ENCODE measurements at regions not wholly inside any gene's neighbourhood (a gene's known extent, or its start where the extent isn't known, plus 50 kb on each side); places are given as distances from the start of the nearest gene placed in this dataset.
"Not testable (repeated sequence)": the region's sequence is repeated elsewhere in the genome, so short reads cannot be mapped to it uniquely, and the experiment has no call there.

DNA sequence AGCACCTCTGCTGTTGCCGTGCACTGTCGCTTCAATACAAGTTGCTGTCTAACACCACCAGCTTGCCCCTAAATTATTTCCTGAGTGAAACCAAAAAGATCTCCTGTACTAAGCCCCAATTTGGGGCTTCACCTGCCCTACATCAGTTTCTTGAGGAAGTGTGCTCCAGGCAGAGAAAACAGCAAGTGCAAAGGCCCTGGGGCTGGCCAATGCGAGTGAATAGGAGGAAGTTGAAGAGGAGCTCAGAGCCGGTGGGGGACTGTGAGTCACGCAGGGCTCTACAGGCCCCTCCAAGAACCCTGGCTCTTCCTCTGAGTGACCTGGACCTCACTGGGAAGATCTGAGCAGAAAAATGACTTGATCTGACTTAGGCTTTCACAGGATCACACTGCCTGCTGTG lies 117.2 kb downstream of the IPO8 start:
- DNase-seq, result no peak

DNA sequence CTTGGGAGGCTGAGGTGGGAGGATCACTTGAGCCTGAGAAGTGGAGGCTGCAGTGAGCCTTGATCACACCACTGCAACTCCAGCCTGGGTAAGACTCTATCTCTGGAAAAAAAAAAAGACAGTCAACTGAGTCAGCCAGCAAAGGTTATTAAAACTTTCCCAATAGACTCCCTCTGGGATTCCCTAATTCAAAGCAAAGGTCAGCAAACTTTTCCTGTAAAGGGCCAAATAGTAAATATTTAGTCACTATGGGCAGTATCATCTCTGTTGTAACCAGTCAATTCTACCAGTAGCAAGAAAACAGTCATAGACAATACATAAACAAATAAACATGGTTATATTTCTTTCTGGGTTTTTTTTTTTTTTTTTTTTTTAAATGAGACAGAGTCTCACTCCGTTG lies 122.5 kb downstream of the IPO8 start:
- DNase-seq, result no peak

GRCh38 chr12:30570211-30570890 lies 125.3 kb downstream of the IPO8 start:
- DNase-seq, result no peak

GRCh38 chr12:30569426-30569825 lies 126.2 kb downstream of the IPO8 start:
- no peak for DNase-seq

- no peak for DNase-seq
Observed at GRCh38 chr12:30568453-30568852, 127.2 kb downstream of the IPO8 start.

DNA sequence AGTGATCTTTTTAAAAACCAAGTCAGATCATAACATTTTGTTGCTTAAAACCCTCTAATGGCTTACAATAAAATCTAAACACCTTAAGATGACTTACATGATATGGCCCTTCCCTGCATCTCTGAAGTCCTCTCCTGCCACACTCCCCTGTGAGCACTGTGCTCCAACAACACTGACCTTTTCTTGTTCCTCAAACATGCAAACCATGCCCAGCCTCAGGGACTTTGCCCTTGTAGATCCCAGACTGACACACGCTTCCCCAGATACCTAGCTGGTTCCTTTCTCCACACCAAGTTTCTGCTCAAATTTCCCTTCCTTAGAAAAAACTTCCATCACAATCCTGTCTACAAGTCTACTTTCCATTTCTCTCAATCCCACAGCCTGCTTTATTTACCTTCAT lies 128.6 kb downstream of the IPO8 start:
- no peak for DNase-seq

GRCh38 chr12:30564394-30564793 lies 131.3 kb downstream of the IPO8 start:
- DNase-seq, result no peak

DNA sequence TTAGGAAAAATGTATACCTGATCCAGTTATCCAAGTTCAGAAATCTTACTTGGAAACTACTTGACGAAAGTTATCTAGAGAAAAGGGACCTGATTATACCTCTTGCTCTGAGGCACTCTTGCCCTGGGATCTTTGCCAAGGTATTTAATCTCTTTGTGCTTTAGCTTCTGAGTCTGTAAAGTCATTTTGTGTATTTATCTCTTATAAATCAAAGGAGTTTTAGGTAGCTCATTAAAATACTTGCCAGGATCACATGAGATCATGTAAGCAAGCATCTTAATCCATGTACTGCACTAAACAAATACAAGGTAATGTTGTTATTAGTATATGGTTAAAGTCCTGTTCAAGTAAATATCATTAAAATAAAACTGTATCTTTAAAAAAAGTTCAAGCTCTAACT lies 147.5 kb downstream of the IPO8 start:
- no peak for DNase-seq

- no peak for DNase-seq
Observed at GRCh38 chr12:30546121-30546520, 149.5 kb downstream of the IPO8 start.

GRCh38 chr12:30544704-30545103 lies 151.0 kb downstream of the IPO8 start:
- DNase-seq, result not testable (repeated sequence)

DNA sequence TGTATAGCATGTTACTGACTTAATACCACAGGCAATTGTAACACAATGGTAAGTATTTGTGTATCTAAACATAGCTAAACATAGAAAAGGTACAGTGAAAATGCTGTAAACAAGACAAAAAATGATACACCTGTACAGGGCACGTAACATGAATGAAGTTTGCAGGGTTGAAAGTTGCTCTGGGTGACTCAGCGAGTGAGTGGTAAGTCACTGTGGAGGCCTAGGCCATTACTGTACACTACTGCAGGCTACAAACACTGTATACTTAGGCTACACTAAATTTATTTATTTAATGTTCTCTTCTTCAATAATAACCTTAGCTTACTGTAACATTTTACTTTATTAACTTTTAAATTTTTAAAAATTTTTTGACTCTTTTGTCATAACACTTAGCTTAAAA lies 158.4 kb downstream of the IPO8 start:
- DNase-seq, result no peak

DNA sequence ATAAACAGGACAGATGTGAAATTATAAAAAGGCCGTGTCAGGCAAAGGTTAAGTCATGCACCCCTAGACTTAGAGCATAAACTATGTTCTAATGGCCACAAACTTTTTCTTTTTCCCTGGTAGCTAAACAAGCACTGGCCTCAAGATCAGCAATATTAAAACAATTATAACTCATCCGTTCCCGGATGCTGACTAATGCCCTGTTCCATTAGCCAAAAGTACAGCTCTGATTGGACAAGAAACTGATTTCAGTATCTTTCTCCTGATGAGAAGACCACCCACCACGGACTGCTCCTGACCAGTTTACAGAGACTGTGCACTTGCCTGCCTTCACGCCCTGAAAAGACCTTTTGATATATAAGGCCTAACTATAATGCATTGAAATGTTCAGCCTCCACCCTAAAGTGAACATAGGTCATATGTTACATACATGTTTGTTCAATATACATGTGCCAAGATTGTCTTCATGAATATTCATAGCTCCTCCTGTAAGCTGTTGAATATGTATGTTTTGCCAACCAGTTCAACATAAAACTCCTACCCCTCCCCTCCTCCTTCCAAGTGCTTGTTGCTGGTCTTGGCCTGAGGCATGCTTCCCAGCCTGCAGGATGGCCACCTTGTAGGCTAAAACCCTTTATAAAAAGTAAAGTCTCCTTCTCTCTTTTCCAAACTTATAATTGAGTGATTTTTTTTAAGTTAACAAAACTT lies 162.0 kb downstream of the IPO8 start:
- DNase-seq, result no peak

DNA sequence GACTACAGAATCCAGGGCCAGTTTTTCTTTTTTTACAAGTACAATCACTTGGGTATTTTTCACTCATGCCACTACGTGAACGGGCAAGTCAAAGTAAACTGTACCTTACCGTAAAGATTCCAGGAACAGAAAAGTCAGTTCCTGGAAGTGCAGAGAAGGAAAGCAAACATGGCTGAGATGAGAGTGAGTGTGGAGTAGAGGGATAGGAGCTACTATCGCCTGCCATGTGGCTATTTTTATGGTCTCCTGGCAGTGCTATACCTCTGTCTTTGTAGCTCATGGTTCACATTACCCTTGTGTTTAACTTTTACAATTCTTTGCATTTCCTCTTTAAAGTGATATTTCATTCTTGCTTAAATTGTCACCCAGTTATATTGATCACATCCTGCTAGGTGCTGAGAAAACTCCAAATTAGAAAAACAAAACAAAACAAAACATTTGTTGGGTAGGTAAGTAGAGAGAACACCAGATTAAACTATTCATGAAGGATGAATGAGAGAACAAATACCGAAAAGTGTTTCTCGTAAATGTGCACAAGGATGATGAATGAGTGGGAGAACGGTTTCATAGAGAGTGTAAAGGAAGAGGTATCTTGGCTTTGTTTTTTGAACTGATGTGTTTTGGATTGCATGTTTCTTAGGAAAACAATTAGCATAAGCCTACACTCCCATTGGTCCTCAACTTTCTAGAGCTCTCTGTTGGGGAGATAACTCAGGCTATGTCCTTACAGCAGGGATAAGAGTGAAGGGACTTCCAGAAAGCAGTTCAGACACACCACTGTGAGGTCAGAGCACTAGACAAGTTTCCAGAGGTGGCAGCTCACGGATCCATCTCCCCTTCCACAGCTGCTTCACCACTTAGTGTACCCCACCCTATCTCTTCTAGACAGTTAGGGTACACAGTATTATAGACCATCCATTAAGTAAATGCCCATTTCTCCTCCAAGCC lies 163.7 kb downstream of the IPO8 start:
- no peak for DNase-seq

DNA sequence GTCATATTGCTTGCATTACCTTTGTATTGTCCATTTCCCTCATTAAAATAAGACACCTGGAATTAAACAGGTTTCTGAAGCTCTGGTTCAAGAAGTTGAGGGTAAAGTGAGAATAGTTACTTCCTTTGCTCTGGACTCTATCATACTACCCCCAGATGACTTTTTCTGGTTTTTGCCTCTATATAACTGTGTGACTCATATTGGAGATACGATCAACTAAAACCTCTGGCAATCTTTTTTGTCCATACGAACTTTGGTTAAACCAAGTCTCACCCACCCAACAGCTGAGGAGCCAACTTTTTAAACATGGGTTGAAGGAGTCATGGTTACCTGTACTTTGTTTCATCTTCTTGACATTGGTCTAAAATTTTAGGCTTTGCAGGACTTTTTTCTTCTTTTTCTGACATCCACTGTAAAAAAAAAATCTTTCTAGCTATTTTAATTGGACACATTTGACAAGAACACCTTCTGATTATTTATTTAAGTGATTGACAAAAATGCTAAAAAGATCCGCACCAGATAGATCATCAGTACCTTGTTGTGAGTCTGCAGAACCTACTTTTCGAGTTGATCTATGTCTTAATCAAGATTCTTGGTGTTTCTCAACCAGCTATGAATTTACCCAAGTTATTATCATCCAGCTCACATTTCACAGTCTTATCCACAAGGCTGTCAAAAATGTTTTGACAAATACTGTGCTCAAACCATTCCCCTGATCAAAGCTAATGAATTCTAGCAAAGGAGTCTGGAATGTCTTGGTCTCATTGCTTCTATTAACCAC lies 166.0 kb downstream of the IPO8 start:
- no peak for DNase-seq

DNA sequence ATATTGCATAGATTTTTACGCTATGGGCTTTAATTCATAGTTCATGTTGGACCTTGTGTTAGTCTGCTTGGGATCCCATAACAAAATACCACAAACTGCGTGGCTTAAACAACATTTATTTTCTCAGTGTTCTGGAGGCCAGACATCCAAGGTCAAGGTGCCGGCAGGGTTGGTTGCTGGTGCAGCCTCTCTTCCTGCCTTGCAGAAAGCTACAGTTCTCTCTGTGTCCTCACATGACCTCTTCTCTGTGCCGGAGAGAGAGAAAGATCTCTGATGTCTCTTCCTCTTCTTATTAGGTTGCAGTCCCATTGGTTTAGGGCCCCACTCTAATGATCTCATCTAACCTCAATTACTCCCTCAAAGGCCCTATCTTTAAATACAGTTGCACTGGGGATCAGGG lies 170.5 kb downstream of the IPO8 start:
- DNase-seq, result no peak

DNA sequence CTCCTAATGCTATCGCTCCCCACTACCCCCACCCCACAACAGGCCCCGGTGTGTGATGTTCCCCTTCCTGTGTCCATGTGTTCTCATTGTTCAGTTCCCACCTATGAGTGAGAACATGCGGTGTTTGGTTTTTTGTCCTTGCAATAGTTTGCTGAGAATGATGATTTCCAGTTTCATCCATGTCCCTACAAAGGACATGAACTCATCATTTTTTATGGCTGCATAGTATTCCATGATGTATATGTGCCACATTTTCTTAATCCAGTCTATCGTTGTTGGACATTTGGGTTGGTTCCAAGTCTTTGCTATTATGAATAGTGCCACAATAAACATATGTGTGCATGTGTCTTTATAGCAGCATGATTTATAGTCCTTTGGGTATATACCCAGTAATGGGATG lies 175.4 kb downstream of the IPO8 start:
- not testable (repeated sequence) for DNase-seq

DNA sequence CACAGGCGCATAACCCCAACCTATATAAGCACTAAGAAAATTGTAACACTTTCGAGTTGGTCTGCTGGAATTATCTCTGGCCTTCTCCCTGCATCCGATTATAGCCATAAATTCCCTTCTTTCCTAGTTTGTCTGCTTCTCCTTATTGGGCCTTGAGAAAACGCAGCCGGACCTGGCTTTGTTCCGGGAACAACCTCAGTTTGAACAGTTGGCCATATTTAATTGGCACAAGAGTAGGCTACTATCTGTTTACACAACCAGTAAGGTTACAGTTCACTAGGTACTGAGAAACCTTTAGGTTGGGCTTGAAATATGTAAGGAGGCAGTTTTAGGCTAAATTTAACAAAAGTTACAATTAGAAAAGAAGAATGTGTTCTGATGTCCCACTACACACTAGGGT lies 176.1 kb downstream of the IPO8 start:
- no peak for DNase-seq

DNA sequence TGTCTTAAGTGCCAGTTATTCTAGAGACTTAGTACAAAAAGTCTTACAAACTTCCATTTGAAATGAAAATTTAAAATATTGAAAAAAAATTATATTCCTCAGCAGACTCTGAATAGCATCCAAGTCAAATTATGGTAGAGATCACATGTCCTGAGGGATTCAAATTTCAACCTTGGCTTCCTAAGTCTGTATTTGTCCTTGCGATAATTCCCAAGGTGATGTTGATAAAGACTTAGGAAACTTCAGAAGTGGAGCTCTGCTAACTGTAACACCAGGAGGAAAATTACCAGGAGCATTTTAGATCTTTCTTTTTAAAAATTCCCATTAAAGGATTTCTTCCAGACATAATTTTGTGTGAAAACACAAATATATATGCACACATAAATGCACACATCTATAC lies 178.3 kb downstream of the IPO8 start:
- DNase-seq, result no peak

DNA sequence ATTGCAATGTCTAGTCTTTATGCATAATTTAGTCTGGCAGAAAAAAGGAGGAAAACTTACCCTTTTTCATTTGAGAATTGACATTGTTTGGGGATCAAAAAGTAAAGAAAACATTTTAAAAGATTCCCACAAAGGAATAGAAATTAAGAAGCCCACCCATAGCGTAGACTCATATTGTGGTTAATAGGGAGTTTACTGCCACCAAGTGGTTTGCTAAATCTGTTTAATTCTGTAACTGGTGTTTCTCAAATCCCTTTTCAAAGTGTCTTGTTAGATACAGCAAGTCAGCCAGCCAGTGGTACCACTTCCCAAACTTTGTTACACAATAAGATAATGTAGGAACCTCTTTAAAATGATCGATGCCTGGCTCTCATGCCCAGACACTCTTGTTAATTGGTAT lies 180.3 kb downstream of the IPO8 start:
- no peak for DNase-seq

GRCh38 chr12:30514666-30515065 lies 181.0 kb downstream of the IPO8 start:
- DNase-seq, result no peak

GRCh38 chr12:30508205-30508967 lies 187.3 kb downstream of the IPO8 start:
- no peak for DNase-seq

DNA sequence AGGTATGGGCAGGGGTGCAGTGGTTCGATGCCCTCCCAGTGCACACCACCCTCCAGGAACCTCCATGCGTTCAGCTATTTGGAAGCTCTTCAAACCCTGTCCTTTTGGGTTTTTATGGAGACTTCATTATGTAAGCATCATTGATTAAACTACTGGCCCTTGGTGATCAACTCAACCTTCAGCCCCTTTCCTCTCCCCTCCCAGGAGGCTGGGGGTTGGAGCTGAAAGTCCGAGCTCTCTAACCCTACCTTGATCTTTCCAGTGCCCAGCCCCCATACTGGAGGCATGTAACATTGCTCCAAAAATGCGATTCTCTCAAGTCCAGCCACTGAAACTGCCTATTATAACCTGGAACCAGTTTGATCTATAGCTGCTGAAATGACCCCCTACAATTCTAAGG lies 188.1 kb downstream of the IPO8 start:
- no peak for DNase-seq

Measured in suppressor macrophage treated with lipopolysaccharide for 4 hours (primary cell).